Neuronal stem cell (in vitro differentiated cells): ENCODE measurements at regions not wholly inside any gene's neighbourhood (a gene's known extent, or its start where the extent isn't known, plus 50 kb on each side); places are given as distances from the start of the nearest gene placed in this dataset.

Experiments
- DNase-seq: peaks from one replicate; pipeline ENCODE4 v3.0.0-alpha.2; 2013; ENCODE audit warnings: low spot score
- H2AFZ ChIP-seq: one replicate; pipeline ENCODE4 v1.6.1; 2013; ENCODE audit warnings: mild to moderate bottlenecking, low read length, inconsistent platforms
- H2AK5ac ChIP-seq: 2 replicates; pipeline ENCODE4 v1.6.1; 2013; ENCODE audit warnings: low read depth, mild to moderate bottlenecking, inconsistent platforms, low read length, moderate library complexity, mixed read lengths
- H2BK120ac ChIP-seq: 2 replicates; pipeline ENCODE4 v1.6.1; 2013; ENCODE audit warnings: low read depth, mild to moderate bottlenecking, inconsistent platforms, low read length, moderate library complexity, mixed read lengths
- H2BK12ac ChIP-seq: one replicate; pipeline ENCODE4 v1.6.1; 2013; ENCODE audit warnings: low read length, inconsistent platforms
- H2BK15ac ChIP-seq: 2 replicates; pipeline ENCODE4 v1.6.1; 2013; ENCODE audit warnings: mild to moderate bottlenecking, low read length, inconsistent platforms, mixed read lengths
- H2BK5ac ChIP-seq: one replicate; pipeline ENCODE4 v1.6.1; 2013; ENCODE audit warnings: inconsistent platforms, mild to moderate bottlenecking, low read length, moderate library complexity
- H3K14ac ChIP-seq: one replicate; pipeline ENCODE4 v1.6.1; 2013; ENCODE audit warnings: low read length, inconsistent platforms
- H3K18ac ChIP-seq: 2 replicates; pipeline ENCODE4 v1.6.1; 2013; ENCODE audit warnings: low read length, inconsistent platforms
- H3K23ac ChIP-seq: 2 replicates; pipeline ENCODE4 v1.6.1; 2013; ENCODE audit warnings: low read depth, mild to moderate bottlenecking, mixed read lengths, low read length, inconsistent platforms; ENCODE audit not compliant: poor library complexity
- H3K27ac ChIP-seq: replicated peaks from 3 replicates; pipeline ENCODE4 v1.5.1; 2013; ENCODE audit warnings: low read length, inconsistent platforms
- H3K27me3 ChIP-seq, 3 experiments: 2 replicates each; pipeline ENCODE4 v1.6.1; 2013; ENCODE audit warnings: low read length in 3 of 3, mild to moderate bottlenecking in 2 of 3, inconsistent platforms in 1 of 3, low read depth in 1 of 3, mixed read lengths in 1 of 3, moderate library complexity in 1 of 3; ENCODE audit not compliant: control insufficient read depth in 3 of 3, insufficient read depth in 3 of 3
- H3K36me3 ChIP-seq, 2 donors: replicated peaks in 1 of 2; 2 replicates each; pipeline ENCODE4 v1.6.1; 2013; ENCODE audit warnings: low read length in 2 of 2; ENCODE audit not compliant: control insufficient read depth in 2 of 2, insufficient read depth in 2 of 2
- H3K4ac ChIP-seq: 2 replicates; pipeline ENCODE4 v1.6.1; 2013; ENCODE audit warnings: inconsistent platforms, mild to moderate bottlenecking, low read length, moderate library complexity
- H3K4me1 ChIP-seq, 2 donors: 1 replicate in 1 of 2; 2 replicates in 1 of 2; pipeline ENCODE4 v1.6.1; 2013; ENCODE audit warnings: low read length in 2 of 2, low read depth in 1 of 2; ENCODE audit not compliant: control insufficient read depth in 2 of 2, insufficient read depth in 1 of 2
- H3K4me2 ChIP-seq: one replicate; pipeline ENCODE4 v1.6.1; 2013; ENCODE audit warnings: mild to moderate bottlenecking, low read length, inconsistent platforms; ENCODE audit not compliant: insufficient read depth, poor library complexity, severe bottlenecking
- H3K4me3 ChIP-seq, 2 donors: 2 replicates each; pipeline ENCODE4 v1.5.1; 2013; ENCODE audit warnings: low read length in 2 of 2, mild to moderate bottlenecking in 2 of 2, inconsistent platforms in 1 of 2, moderate library complexity in 1 of 2
- H3K79me1 ChIP-seq: one replicate; pipeline ENCODE4 v1.6.1; 2013; ENCODE audit warnings: low read depth, mild to moderate bottlenecking, inconsistent platforms, low read length, moderate library complexity
- H3K9ac ChIP-seq: one replicate; pipeline ENCODE4 v1.6.1; 2013; ENCODE audit warnings: mild to moderate bottlenecking, low read depth, low read length, inconsistent platforms; ENCODE audit not compliant: poor library complexity
- H3K9me3 ChIP-seq, 2 donors: replicated peaks in 1 of 2; 2 replicates each; pipeline versions ENCODE3 to v1.6.1; 2013; ENCODE audit warnings: low read length in 2 of 2, mild to moderate bottlenecking in 2 of 2, inconsistent platforms in 1 of 2, low read depth in 1 of 2, mixed read lengths in 1 of 2, moderate library complexity in 1 of 2; ENCODE audit not compliant: control insufficient read depth in 2 of 2, insufficient read depth in 1 of 2
- H4K8ac ChIP-seq: one replicate; pipeline ENCODE4 v1.6.1; 2013; ENCODE audit warnings: low read depth, mild to moderate bottlenecking, inconsistent platforms, low read length, moderate library complexity
- H4K91ac ChIP-seq: one replicate; pipeline ENCODE4 v1.6.1; 2013; ENCODE audit warnings: low read length, low read depth, mild to moderate bottlenecking, inconsistent platforms; ENCODE audit not compliant: poor library complexity
- WGBS, 2 donors: extraction: QIAGEN DNeasy Blood & Tissue Kit; methylation state at CpG; one replicate each; pipeline ENCODE4 v1.1.7; 2013; ENCODE audit warnings: missing lambda C conversion rate in 2 of 2, mixed read lengths in 1 of 2; ENCODE audit not compliant: insufficient read length in 2 of 2, insufficient replicate concordance in 1 of 2; ENCODE audit errors: extremely low coverage in 2 of 2; 5-methylcytosine and 5-hydroxymethylcytosine counted together

- no peak overlapping the region for H4K8ac ChIP-seq
Measured at GRCh38 chr4:1575418-1576303, 108.5 kb downstream of the FAM53A start.

GRCh38 chr4:1574601-1575417 is 109.3 kb downstream of the FAM53A start:
- peak overlapping the region; percentile 78 for H3K18ac ChIP-seq
- H2AK5ac ChIP-seq, result peak overlapping the region; percentile 86
- H3K23ac ChIP-seq, result peak overlapping the region; percentile 71
- peak overlapping the region; percentile 98 for H2BK15ac ChIP-seq
- no peak overlapping the region for H3K14ac ChIP-seq
- H3K79me1 ChIP-seq, result peaks cover 2% of the 10 kb centered on the region
- DNase-seq, result no peak
- no peaks in the 10 kb centered on the region for H3K9me3 ChIP-seq
- no peak overlapping the region for H2AFZ ChIP-seq
- no peak overlapping the region for H3K9ac ChIP-seq
- H4K8ac ChIP-seq, result no peak overlapping the region
- H3K4me2 ChIP-seq, result no peak overlapping the region
- peaks cover 0 to 75% (median 6%) of the 10 kb centered on the region in 3 experiments for H3K27me3 ChIP-seq
- peak overlapping the region; percentile 77 for H2BK12ac ChIP-seq
- H3K4me3 ChIP-seq, result peak overlapping the region in 1 of 2 donors; percentile 26
- peaks cover 0 to 3% of the 10 kb centered on the region in 2 donors for H3K36me3 ChIP-seq
- no peak overlapping the region for H2BK120ac ChIP-seq
- H4K91ac ChIP-seq, result peak overlapping the region; percentile 9
- peaks cover 8 to 27% of the 10 kb centered on the region in 2 donors for H3K4me1 ChIP-seq
- WGBS, 2 donors, result no CpG with 5 or more reads among the region's 20 CpGs
- H3K27ac ChIP-seq, result no peak overlapping the region
- no peak overlapping the region for H2BK5ac ChIP-seq
- no peak overlapping the region for H3K4ac ChIP-seq

More at GRCh38 chr4:1575418-1576303, 108.5 kb downstream of the FAM53A start:
- Histone ChIP-seq H2BK5ac (no peak overlapping the region), H3K79me1 (no peaks in the 10 kb centered on the region), H2BK120ac (no peak overlapping the region), H2BK12ac (peak overlapping the region; percentile 31), H2BK15ac (peak overlapping the region; percentile 98), H3K9ac (no peak overlapping the region), H3K4me1 (peaks cover 8 to 27% of the 10 kb centered on the region in 2 donors), H3K4me3 (no peak overlapping the region), H2AK5ac (peak overlapping the region; percentile 86), H3K4me2 (no peak overlapping the region), H4K91ac (no peak overlapping the region), H3K23ac (peak overlapping the region; percentile 52), H3K27me3 (peaks cover 0 to 75% (median 6%) of the 10 kb centered on the region in 3 experiments), H3K36me3 (peaks cover 0 to 3% of the 10 kb centered on the region in 2 donors), H3K14ac (no peak overlapping the region), H2AFZ (no peak overlapping the region), H3K18ac (peak overlapping the region; percentile 7), H3K4ac (peak overlapping the region; percentile 78), H3K27ac (no peak overlapping the region), H3K9me3 (no peaks in the 10 kb centered on the region)
- no CpG with 5 or more reads among the region's 20 CpGs for WGBS, 2 donors
- DNase-seq, result no peak

- WGBS, 2 donors, result no CpG with 5 or more reads among the region's 13 CpGs
- H3K36me3 ChIP-seq, result peaks cover 0 to 3% of the 10 kb centered on the region in 2 donors
- H2AFZ ChIP-seq, result no peak overlapping the region
Measured at GRCh38 chr4:1573830-1574459, 110.2 kb downstream of the FAM53A start.

More at GRCh38 chr4:1573830-1574459, 110.2 kb downstream of the FAM53A start:
- Histone ChIP-seq H3K4me3 (no peak overlapping the region), H3K4me1 (peaks cover 5 to 27% of the 10 kb centered on the region in 2 donors), H3K9me3 (no peaks in the 10 kb centered on the region), H2BK12ac (no peak overlapping the region), H4K91ac (no peak overlapping the region), H4K8ac (no peak overlapping the region), H3K14ac (no peak overlapping the region), H3K79me1 (peaks cover 2% of the 10 kb centered on the region), H3K23ac (no peak overlapping the region), H3K27ac (no peak overlapping the region), H2AK5ac (no peak overlapping the region), H3K4me2 (no peak overlapping the region), H2BK120ac (no peak overlapping the region), H2BK5ac (no peak overlapping the region), H3K9ac (no peak overlapping the region), H3K4ac (no peak overlapping the region), H2BK15ac (no peak overlapping the region), H3K18ac (peak overlapping the region; percentile 60), H3K27me3 (peaks cover 0 to 69% (median 0%) of the 10 kb centered on the region in 3 experiments)
- no peak for DNase-seq
